WTC11 (cell line): ENCODE measurements at regions not wholly inside any gene's neighbourhood (a gene's known extent, or its start where the extent isn't known, plus 50 kb on each side); places are given as distances from the start of the nearest gene placed in this dataset.

Source experiments
- ATAC-seq: fragments of 200-7000 bp; cut with Tn5 transposase; 2 replicates; pipeline ENCODE4 v1.10.0; 2021; ENCODE audit warnings: mild to moderate bottlenecking, moderate library complexity
- CTCF ChIA-PET: fragments of 300-600 bp; sonication (Branson Sonifier 250); formaldehyde crosslinking; loops from one replicate; lab custom pipeline; 2021; ENCODE audit warnings: antibody characterized with exemption; lab: Charles Lee
- POLR2A ChIA-PET: fragments of 350-600 bp; sonication (Branson Sonifier 250); formaldehyde crosslinking; loops from one replicate; lab custom pipeline; 2021; ENCODE audit warnings: antibody characterized with exemption; lab: Charles Lee
- DNase-seq: peaks from one replicate; pipeline ENCODE4 v3.0.0; 2021; ENCODE audit warnings: low spot score
- H3K27ac Mint-ChIP-seq: 2 replicates; pipeline ENCODE4 v1.8.0; 2021; ENCODE audit warnings: mixed read lengths
- H3K27me3 Mint-ChIP-seq: 2 replicates; pipeline ENCODE4 v1.8.0; 2021; ENCODE audit warnings: low read depth, mild to moderate bottlenecking, moderate library complexity, mixed read lengths
- H3K36me3 Mint-ChIP-seq: 2 replicates; pipeline ENCODE4 v1.8.0; 2021; ENCODE audit warnings: mixed read lengths
- H3K4me1 Mint-ChIP-seq: 2 replicates; pipeline ENCODE4 v1.8.0; 2022; ENCODE audit warnings: mixed read lengths
- H3K4me3 Mint-ChIP-seq: 2 replicates; pipeline ENCODE4 v1.8.0; 2021; ENCODE audit warnings: mild to moderate bottlenecking, moderate library complexity, mixed read lengths
- H3K9me3 Mint-ChIP-seq: 2 replicates; pipeline ENCODE4 v1.8.0; 2021; ENCODE audit warnings: mixed read lengths
- ARID4B ChIP-seq: sonication (generic); formaldehyde crosslinking; IDR thresholded peaks from 2 replicates; pipeline ENCODE4 v1.8.0; 2023; ENCODE audit warnings: missing genetic modification reagents, mild to moderate bottlenecking, borderline replicate concordance
- CBFB ChIP-seq: sonication (generic); formaldehyde crosslinking; IDR thresholded peaks from 2 replicates; pipeline ENCODE4 v1.8.1; 2022; ENCODE audit warnings: mild to moderate bottlenecking, low read depth, missing genetic modification reagents
- CREB1 ChIP-seq: sonication (generic); formaldehyde crosslinking; IDR thresholded peaks from 2 replicates; pipeline ENCODE4 v1.8.0; 2023; ENCODE audit warnings: mild to moderate bottlenecking, missing genetic modification reagents
- E2F5 ChIP-seq: sonication (generic); formaldehyde crosslinking; IDR thresholded peaks from 2 replicates; pipeline ENCODE4 v1.8.1; 2022; ENCODE audit warnings: mild to moderate bottlenecking, moderate library complexity, missing genetic modification reagents
- GRHL2 ChIP-seq: fragments of 250-450 bp; sonication (Bioruptor Pico); IDR thresholded peaks from 2 replicates; pipeline ENCODE4 v1.8.0; 2022; ENCODE audit warnings: mild to moderate bottlenecking, moderate library complexity; ENCODE audit not compliant: insufficient replicate concordance, severe bottlenecking
- PRRX2 ChIP-seq: fragments of 250-450 bp; sonication (Bioruptor Pico); IDR thresholded peaks from 2 replicates; pipeline ENCODE4 v1.8.0; 2021; ENCODE audit warnings: mild to moderate bottlenecking
- SMAD4 ChIP-seq: sonication (generic); formaldehyde crosslinking; IDR thresholded peaks from 2 replicates; pipeline ENCODE4 v1.8.0; 2022; ENCODE audit warnings: mild to moderate bottlenecking, missing genetic modification reagents
- STAT6 ChIP-seq: sonication (generic); formaldehyde crosslinking; conservative IDR thresholded peaks from 2 replicates; pipeline ENCODE4 v1.8.1; 2023; ENCODE audit warnings: mild to moderate bottlenecking, low read depth, missing genetic modification reagents, moderate library complexity
- TEAD1 ChIP-seq: sonication (generic); formaldehyde crosslinking; IDR thresholded peaks from 2 replicates; pipeline ENCODE4 v1.8.0; 2022; ENCODE audit warnings: mild to moderate bottlenecking, missing genetic modification reagents
- ZBTB21 ChIP-seq: sonication (generic); formaldehyde crosslinking; IDR thresholded peaks from 2 replicates; pipeline ENCODE4 v1.8.1; 2023; ENCODE audit warnings: mild to moderate bottlenecking, missing genetic modification reagents, borderline replicate concordance
- ZBTB43 ChIP-seq: sonication (generic); formaldehyde crosslinking; IDR thresholded peaks from 2 replicates; pipeline ENCODE4 v1.8.1; 2023; ENCODE audit warnings: mild to moderate bottlenecking, missing genetic modification reagents
- ZNF281 ChIP-seq: sonication (generic); formaldehyde crosslinking; IDR thresholded peaks from 2 replicates; pipeline ENCODE4 v1.8.0; 2023; ENCODE audit warnings: mild to moderate bottlenecking, missing genetic modification reagents
- ZNF396 ChIP-seq: fragments of 250-450 bp; sonication (Bioruptor Pico); IDR thresholded peaks from 2 replicates; pipeline ENCODE4 v1.8.0; 2021; ENCODE audit warnings: mild to moderate bottlenecking, moderate library complexity, borderline replicate concordance
- ZNF416 ChIP-seq: fragments of 250-450 bp; sonication (Bioruptor Pico); IDR thresholded peaks from 2 replicates; pipeline ENCODE4 v1.9.0; 2021; ENCODE audit warnings: mild to moderate bottlenecking, inconsistent platforms

GRCh38 chr18:56453631-56454030 is 184.8 kb downstream of the TXNL1 start (continued):
- no peak for TF ChIP-seq SMAD4 (CRISPR knock-in tag)
- TF ChIP-seq ZNF281 (CRISPR knock-in tag): no peak
- no peak for TF ChIP-seq ZBTB21 (CRISPR knock-in tag)

- ChIA-PET CTCF (no interaction called here), POLR2A (no interaction called here)
- DNase-seq: no peak
- Mint-ChIP-seq H3K4me1 (peaks cover 40% of the 10 kb centered on the region), H3K4me3 (no peak overlapping the region), H3K27me3 (no peaks in the 10 kb centered on the region), H3K27ac (no peak overlapping the region), H3K36me3 (no peaks in the 10 kb centered on the region)
- ATAC-seq: no peak
- TF ChIP-seq PRRX2 (CRISPR knock-in tag) (no peak), ARID4B (CRISPR knock-in tag) (no peak), STAT6 (no peak), E2F5 (CRISPR knock-in tag) (no peak), CREB1 (CRISPR knock-in tag) (no peak), TEAD1 (no peak)
- TF ChIP-seq, all 79 proteins: peak for 0
- H3K9me3 Mint-ChIP-seq: peaks cover 5% of the 10 kb centered on the region; the same call in 1 of the 2 replicates
Observed at GRCh38 chr18:56451188-56451587, 187.2 kb downstream of the TXNL1 start.

GRCh38 chr18:56448751-56449150 is 189.6 kb downstream of the TXNL1 start:
- peaks cover 5% of the 10 kb centered on the region; the same call in 1 of the 2 replicates for H3K9me3 Mint-ChIP-seq
- no peaks in the 10 kb centered on the region for H3K27me3 Mint-ChIP-seq
- CTCF ChIA-PET: no interaction called here
- no peaks in the 10 kb centered on the region; the same call in 1 of the 2 replicates for H3K36me3 Mint-ChIP-seq
- DNase-seq (no peak), ATAC-seq (no peak)
- TF ChIP-seq CBFB (no peak), STAT6 (no peak), ZNF396 (CRISPR knock-in tag) (no peak), GRHL2 (no peak), ZBTB43 (CRISPR knock-in tag) (no peak), ZNF416 (no peak)
- H3K4me1 Mint-ChIP-seq: peaks cover 39% of the 10 kb centered on the region
- H3K27ac Mint-ChIP-seq: no peak overlapping the region
- POLR2A ChIA-PET: no interaction called here
- H3K4me3 Mint-ChIP-seq: no peak overlapping the region
